GM12878 (cell line): ENCODE measurements at regions not wholly inside any gene's neighbourhood (a gene's known extent, or its start where the extent isn't known, plus 50 kb on each side); places are given as distances from the start of the nearest gene placed in this dataset.

Experiments used
- ATAC-seq: fragments of 200-7000 bp; cut with Tn5 transposase; 3 replicates; pipeline ENCODE4 v1.9.1; 2020; ENCODE audit warnings: mild to moderate bottlenecking, moderate library complexity
- BruUV-seq: library from RNA; stranded (reverse); fragments of 400-500 nt; replicated peaks from 2 replicates; lab custom pipeline; 2021; lab: Mats Ljungman, UMichigan
- CTCF ChIA-PET: fragments of 300-600 bp; sonication (Branson Sonifier 250); formaldehyde crosslinking; extraction: SDS; loops from one replicate; lab custom pipeline; 2021; ENCODE audit warnings: inconsistent platforms; lab: Yijun Ruan, JAX
- POLR2A ChIA-PET: fragments of 350-600 bp; formaldehyde crosslinking; extraction: SDS; loops from one replicate; lab custom pipeline; 2021; ENCODE audit warnings: inconsistent platforms; lab: Charles Lee
- RAD21 ChIA-PET: fragments of 300-600 bp; sonication (Branson Sonifier 250); formaldehyde crosslinking; loops from one replicate; lab custom pipeline; 2023; ENCODE audit warnings: antibody characterized with exemption; ENCODE audit not compliant: unreplicated experiment; lab: Charles Lee
- SMC1A ChIA-PET: fragments of 300-600 bp; sonication (Branson Sonifier 250); formaldehyde crosslinking; loops from one replicate; lab custom pipeline; 2023; ENCODE audit not compliant: unreplicated experiment, uncharacterized antibody; lab: Charles Lee
- DNase-seq: peaks from one replicate; pipeline ENCODE4 v3.0.0-alpha.2; 2011; ENCODE audit warnings: low read depth, low spot score
- FAIRE-seq: peaks from 3 replicates; lab custom pipeline; 2011; peaks lifted over from hg19 to GRCh38; lab: Jason Lieb, UNC
- H2AFZ ChIP-seq: 2 replicates; pipeline ENCODE4 v1.6.0; 2011; ENCODE audit warnings: low read depth, low read length, control low read depth; ENCODE audit not compliant: control insufficient read depth
- H3K27ac ChIP-seq: 2 replicates; pipeline ENCODE4 v1.5.1; 2011; ENCODE audit warnings: control low read depth; ENCODE audit not compliant: control insufficient read depth, insufficient read depth
- H3K27me3 ChIP-seq, 2 experiments: replicated peaks in 1 of 2; 2 replicates each; pipeline versions ENCODE4 v1.6.0 to v1.6.1; 2011; ENCODE audit warnings: low read length in 1 of 2; ENCODE audit not compliant: control insufficient read depth in 2 of 2, insufficient read depth in 2 of 2
- H3K36me3 ChIP-seq, 2 experiments: 2 replicates each; pipeline ENCODE4 v1.5.1; 2011; ENCODE audit warnings: low read length in 1 of 2; ENCODE audit not compliant: control insufficient read depth in 2 of 2, insufficient read depth in 2 of 2
- H3K4me1 ChIP-seq: 2 replicates; pipeline ENCODE4 v1.6.1; 2011; ENCODE audit warnings: mild to moderate bottlenecking, low read length, moderate library complexity, mixed read lengths; ENCODE audit not compliant: control insufficient read depth, insufficient read depth
- H3K4me2 ChIP-seq: 2 replicates; pipeline ENCODE4 v1.6.0; 2011; ENCODE audit warnings: control low read depth; ENCODE audit not compliant: control insufficient read depth, insufficient read depth
- H3K4me3 ChIP-seq: fragments of 200-600 bp; sonication (generic); 2 replicates; pipeline ENCODE4 v1.5.1; 2016
- H3K79me2 ChIP-seq: 2 replicates; pipeline ENCODE4 v1.6.0; 2011; ENCODE audit warnings: low read length; ENCODE audit not compliant: control insufficient read depth, insufficient read depth
- H3K9ac ChIP-seq: 2 replicates; pipeline ENCODE4 v1.8.0; 2011; ENCODE audit warnings: low read length, control low read depth, mixed read lengths; ENCODE audit not compliant: control insufficient read depth, insufficient read depth
- H3K9me3 ChIP-seq: replicated peaks from 3 replicates; pipeline ENCODE4 v1.5.1; 2011; ENCODE audit warnings: mild to moderate bottlenecking, low read length; ENCODE audit not compliant: control insufficient read depth, insufficient read depth
- H4K20me1 ChIP-seq: 2 replicates; pipeline ENCODE4 v1.6.0; 2011; ENCODE audit not compliant: control insufficient read depth, insufficient read depth
- BCL11A ChIP-seq: IDR thresholded peaks from 2 replicates; pipeline ENCODE4 v1.6.1; 2011; ENCODE audit warnings: low read depth, low read length
- HSF1 ChIP-seq: fragments of 150-350 bp; IDR thresholded peaks from 2 replicates; pipeline ENCODE4 v1.6.1; 2014; ENCODE audit warnings: mild to moderate bottlenecking, low read depth, low read length
- KLF5 ChIP-seq: fragments of 450-650 bp; IDR thresholded peaks from 2 replicates; pipeline ENCODE4 v1.6.1; 2014; ENCODE audit warnings: mild to moderate bottlenecking; ENCODE audit not compliant: partially characterized antibody
- SKIL ChIP-seq: fragments of 450-650 bp; IDR thresholded peaks from 2 replicates; pipeline ENCODE4 v1.6.1; 2017; ENCODE audit warnings: mild to moderate bottlenecking, low read depth, inconsistent platforms; ENCODE audit not compliant: poor library complexity, severe bottlenecking
- SREBF1 ChIP-seq: IDR thresholded peaks from 2 replicates; pipeline ENCODE4 v1.6.1; 2012; ENCODE audit warnings: mild to moderate bottlenecking, low read length
- SUPT20H ChIP-seq: IDR thresholded peaks from 2 replicates; pipeline ENCODE4 v1.6.1; 2011; ENCODE audit warnings: low read depth, mild to moderate bottlenecking, low read length, moderate library complexity, borderline replicate concordance; ENCODE audit not compliant: control insufficient read depth
- WGBS: methylation state at CpG from one replicate; pipeline ENCODE4 v1.1.6; 2016; ENCODE audit warnings: low lambda C conversion rate; ENCODE audit not compliant: insufficient replicate concordance, insufficient coverage; ENCODE audit errors: missing lambda C conversion rate; 5-methylcytosine and 5-hydroxymethylcytosine counted together
- in situ Hi-C: fragments of 300-500 bp; cut with MboI; formaldehyde crosslinking; loops from 9 replicates; pipeline ENCODE4 v1.14.3; 2018; ENCODE audit warnings: mixed read lengths
- intact Hi-C: fragments of 100-400 bp; cut with micrococcal nuclease; formaldehyde crosslinking; loops from one replicate; pipeline ENCODE4 v1.14.2; 2022; ENCODE audit not compliant: unreplicated experiment

- RAD21 ChIA-PET: no interaction called here
- TF ChIP-seq KLF5 (no peak), HSF1 (no peak)
- Histone ChIP-seq H4K20me1 (no peaks in the 10 kb centered on the region), H3K9ac (no peak overlapping the region), H3K4me1 (no peaks in the 10 kb centered on the region), H3K4me2 (no peak overlapping the region), H3K79me2 (no peaks in the 10 kb centered on the region), H3K27ac (no peak overlapping the region), H3K36me3 (no peaks in the 10 kb centered on the region), H3K27me3 (0 out of 4 replicates have a peak, but pooled peaks cover 0 to 1% of the 10 kb centered on the region in 2 experiments), H3K9me3 (no peaks in the 10 kb centered on the region), H3K4me3 (no peak overlapping the region), H2AFZ (no peak overlapping the region)
- SMC1A ChIA-PET: no interaction called here
- DNase-seq (no peak), ATAC-seq (no peak), FAIRE-seq (no peak)
- in situ Hi-C loops (no loop called here), intact Hi-C loops (no loop called here)
- CTCF ChIA-PET: no interaction called here
- WGBS: 44% methylated on average over 2 of the region's 2 CpGs
- POLR2A ChIA-PET: no interaction called here
- no TSS peak for BruUV-seq
Measured at GRCh38 chr10:118508355-118508754, 87.1 kb downstream of the PRLHR start.

GRCh38 chr10:118506671-118507590, 88.5 kb downstream of the PRLHR start:
- H3K9me3 ChIP-seq: no peaks in the 10 kb centered on the region
- H3K36me3 ChIP-seq: no peaks in the 10 kb centered on the region
- DNase-seq: no peak
- ATAC-seq: no peak
- POLR2A ChIA-PET: no interaction called here
- no peak overlapping the region for H3K9ac ChIP-seq
- CTCF ChIA-PET: no interaction called here
- H3K4me2 ChIP-seq: no peak overlapping the region
- H3K27ac ChIP-seq: no peak overlapping the region
- H3K4me3 ChIP-seq: no peak overlapping the region
- no TSS peak for BruUV-seq
- TF ChIP-seq SKIL (no peak), SREBF1 (no peak), SUPT20H (no peak), BCL11A (no peak)
- RAD21 ChIA-PET: no interaction called here
- no peak overlapping the region for H2AFZ ChIP-seq
- in situ Hi-C loops: no loop called here
- H4K20me1 ChIP-seq: no peaks in the 10 kb centered on the region
- no peaks in the 10 kb centered on the region for H3K79me2 ChIP-seq
- WGBS: 37% methylated on average over 7 of the region's 7 CpGs
- SMC1A ChIA-PET: no interaction called here
- H3K4me1 ChIP-seq: no peaks in the 10 kb centered on the region
- intact Hi-C loops: no loop called here
- H3K27me3 ChIP-seq: 0 out of 4 replicates have a peak, but pooled peaks cover 0 to 1% of the 10 kb centered on the region in 2 experiments
- no peak for FAIRE-seq
